ENCODE measurements at regions not wholly inside any gene's neighbourhood (a gene's known extent, or its start where the extent isn't known, plus 50 kb on each side); places are given as distances from the start of the nearest gene placed in this dataset.

GRCh38 chr10:43846968-43847367 lies 198.3 kb upstream of the ZNF32 start:
- Histone ChIP-seq H3K36me3 (no peaks in the 10 kb centered on the region), H3K27ac (no peak overlapping the region), H3K4me1 (ENCODE audit: control insufficient read depth in 1 of 2, insufficient read depth in 1 of 2, low read depth in 1 of 2, low read length in 1 of 2) (peaks cover 0 to 5% of the 10 kb centered on the region in 2 experiments), H3K27me3 (peaks cover 13% of the 10 kb centered on the region), H3K9me3 (no peaks in the 10 kb centered on the region), H3K4me3 (ENCODE audit: low read depth in 1 of 2, low read length in 1 of 2) (no peak overlapping the region)
- TF ChIP-seq, protein P1, sequence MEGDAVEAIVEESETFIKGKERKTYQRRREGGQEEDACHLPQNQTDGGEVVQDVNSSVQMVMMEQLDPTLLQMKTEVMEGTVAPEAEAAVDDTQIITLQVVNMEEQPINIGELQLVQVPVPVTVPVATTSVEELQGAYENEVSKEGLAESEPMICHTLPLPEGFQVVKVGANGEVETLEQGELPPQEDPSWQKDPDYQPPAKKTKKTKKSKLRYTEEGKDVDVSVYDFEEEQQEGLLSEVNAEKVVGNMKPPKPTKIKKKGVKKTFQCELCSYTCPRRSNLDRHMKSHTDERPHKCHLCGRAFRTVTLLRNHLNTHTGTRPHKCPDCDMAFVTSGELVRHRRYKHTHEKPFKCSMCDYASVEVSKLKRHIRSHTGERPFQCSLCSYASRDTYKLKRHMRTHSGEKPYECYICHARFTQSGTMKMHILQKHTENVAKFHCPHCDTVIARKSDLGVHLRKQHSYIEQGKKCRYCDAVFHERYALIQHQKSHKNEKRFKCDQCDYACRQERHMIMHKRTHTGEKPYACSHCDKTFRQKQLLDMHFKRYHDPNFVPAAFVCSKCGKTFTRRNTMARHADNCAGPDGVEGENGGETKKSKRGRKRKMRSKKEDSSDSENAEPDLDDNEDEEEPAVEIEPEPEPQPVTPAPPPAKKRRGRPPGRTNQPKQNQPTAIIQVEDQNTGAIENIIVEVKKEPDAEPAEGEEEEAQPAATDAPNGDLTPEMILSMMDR (IDR thresholded peaks at IDR 0.05), result no peak

GRCh38 chr10:43846187-43846680 lies 197.6 kb upstream of the ZNF32 start:
- Histone ChIP-seq H3K36me3 (no peaks in the 10 kb centered on the region), H3K27ac (no peak overlapping the region), H3K9me3 (no peaks in the 10 kb centered on the region), H3K27me3 (peaks cover 17% of the 10 kb centered on the region), H3K4me3 (ENCODE audit: low read depth in 1 of 2, low read length in 1 of 2) (no peak overlapping the region), H3K4me1 (ENCODE audit: control insufficient read depth in 1 of 2, insufficient read depth in 1 of 2, low read depth in 1 of 2, low read length in 1 of 2) (peaks cover 0 to 5% of the 10 kb centered on the region in 2 experiments)
- TF ChIP-seq, protein P1 (IDR thresholded peaks at IDR 0.05), result no peak

GRCh38 chr10:43845121-43845520 lies 196.4 kb upstream of the ZNF32 start:
- no peaks in the 10 kb centered on the region for H3K9me3 ChIP-seq
- no peak overlapping the region for H3K27ac ChIP-seq
- H3K27me3 ChIP-seq, result peaks cover 17% of the 10 kb centered on the region
- H3K4me3 ChIP-seq (ENCODE audit: low read depth in 1 of 2, low read length in 1 of 2), result no peak overlapping the region
- no peaks in the 10 kb centered on the region for H3K36me3 ChIP-seq
- TF ChIP-seq, protein P1 (IDR thresholded peaks at IDR 0.05), result no peak
- H3K4me1 ChIP-seq (ENCODE audit: control insufficient read depth in 1 of 2, insufficient read depth in 1 of 2, low read depth in 1 of 2, low read length in 1 of 2), result peaks cover 0 to 5% of the 10 kb centered on the region in 2 experiments

GRCh38 chr10:43844221-43844620 lies 195.5 kb upstream of the ZNF32 start:
- Histone ChIP-seq H3K4me1 (ENCODE audit: control insufficient read depth in 1 of 2, insufficient read depth in 1 of 2, low read depth in 1 of 2, low read length in 1 of 2) (peaks cover 0 to 5% of the 10 kb centered on the region in 2 experiments), H3K4me3 (ENCODE audit: low read depth in 1 of 2, low read length in 1 of 2) (no peak overlapping the region), H3K27me3 (peaks cover 17% of the 10 kb centered on the region), H3K36me3 (no peaks in the 10 kb centered on the region), H3K27ac (no peak overlapping the region), H3K9me3 (no peaks in the 10 kb centered on the region)
- TF ChIP-seq, protein P1 (IDR thresholded peaks at IDR 0.05), result no peak

GRCh38 chr10:43843321-43844101 lies 194.8 kb upstream of the ZNF32 start:
- Histone ChIP-seq H3K36me3 (no peaks in the 10 kb centered on the region), H3K27ac (no peak overlapping the region), H3K4me3 (ENCODE audit: low read depth in 1 of 2, low read length in 1 of 2) (no peak overlapping the region), H3K9me3 (no peaks in the 10 kb centered on the region), H3K27me3 (peaks cover 17% of the 10 kb centered on the region), H3K4me1 (ENCODE audit: control insufficient read depth in 1 of 2, insufficient read depth in 1 of 2, low read depth in 1 of 2, low read length in 1 of 2) (peaks cover 0 to 5% of the 10 kb centered on the region in 2 experiments)
- TF ChIP-seq, protein P1 (IDR thresholded peaks at IDR 0.05), result no peak
